ENCODE measurements at regions not wholly inside any gene's neighbourhood (a gene's known extent, or its start where the extent isn't known, plus 50 kb on each side); places are given as distances from the start of the nearest gene placed in this dataset.

DNA sequence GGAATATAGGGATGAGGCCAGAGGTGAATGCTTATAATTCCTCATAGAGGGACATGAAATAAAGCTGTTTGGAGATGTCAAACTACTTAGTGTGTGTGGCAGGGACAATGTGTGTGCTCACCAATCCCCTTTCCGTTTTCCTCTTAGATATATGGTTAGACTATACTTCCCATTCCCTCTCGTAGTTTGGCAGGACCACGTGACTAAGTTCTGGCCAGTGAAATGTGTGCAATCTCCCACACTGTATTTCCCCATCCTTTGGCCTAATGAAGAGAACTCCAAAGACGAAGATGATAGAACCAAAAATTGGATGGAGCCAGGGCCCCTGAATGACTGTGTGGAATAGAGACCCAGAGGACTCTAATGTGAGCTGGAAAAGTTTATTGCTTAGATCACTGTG is 233.4 kb upstream of the KLF4 start:
- no peak for DNase-seq (ENCODE audit: low read depth)
- no peak overlapping the region for H3K4me3 ChIP-seq (ENCODE audit: low read depth, low read length)
- TF ChIP-seq, protein P1, sequence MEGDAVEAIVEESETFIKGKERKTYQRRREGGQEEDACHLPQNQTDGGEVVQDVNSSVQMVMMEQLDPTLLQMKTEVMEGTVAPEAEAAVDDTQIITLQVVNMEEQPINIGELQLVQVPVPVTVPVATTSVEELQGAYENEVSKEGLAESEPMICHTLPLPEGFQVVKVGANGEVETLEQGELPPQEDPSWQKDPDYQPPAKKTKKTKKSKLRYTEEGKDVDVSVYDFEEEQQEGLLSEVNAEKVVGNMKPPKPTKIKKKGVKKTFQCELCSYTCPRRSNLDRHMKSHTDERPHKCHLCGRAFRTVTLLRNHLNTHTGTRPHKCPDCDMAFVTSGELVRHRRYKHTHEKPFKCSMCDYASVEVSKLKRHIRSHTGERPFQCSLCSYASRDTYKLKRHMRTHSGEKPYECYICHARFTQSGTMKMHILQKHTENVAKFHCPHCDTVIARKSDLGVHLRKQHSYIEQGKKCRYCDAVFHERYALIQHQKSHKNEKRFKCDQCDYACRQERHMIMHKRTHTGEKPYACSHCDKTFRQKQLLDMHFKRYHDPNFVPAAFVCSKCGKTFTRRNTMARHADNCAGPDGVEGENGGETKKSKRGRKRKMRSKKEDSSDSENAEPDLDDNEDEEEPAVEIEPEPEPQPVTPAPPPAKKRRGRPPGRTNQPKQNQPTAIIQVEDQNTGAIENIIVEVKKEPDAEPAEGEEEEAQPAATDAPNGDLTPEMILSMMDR (IDR thresholded peaks at IDR 0.05; ENCODE audit: low read depth, low read length, missing control alignments): no peak
- in situ Hi-C loops (cut with HindIII; ENCODE audit: low sequenced_read_pairs): no loop called here

DNA sequence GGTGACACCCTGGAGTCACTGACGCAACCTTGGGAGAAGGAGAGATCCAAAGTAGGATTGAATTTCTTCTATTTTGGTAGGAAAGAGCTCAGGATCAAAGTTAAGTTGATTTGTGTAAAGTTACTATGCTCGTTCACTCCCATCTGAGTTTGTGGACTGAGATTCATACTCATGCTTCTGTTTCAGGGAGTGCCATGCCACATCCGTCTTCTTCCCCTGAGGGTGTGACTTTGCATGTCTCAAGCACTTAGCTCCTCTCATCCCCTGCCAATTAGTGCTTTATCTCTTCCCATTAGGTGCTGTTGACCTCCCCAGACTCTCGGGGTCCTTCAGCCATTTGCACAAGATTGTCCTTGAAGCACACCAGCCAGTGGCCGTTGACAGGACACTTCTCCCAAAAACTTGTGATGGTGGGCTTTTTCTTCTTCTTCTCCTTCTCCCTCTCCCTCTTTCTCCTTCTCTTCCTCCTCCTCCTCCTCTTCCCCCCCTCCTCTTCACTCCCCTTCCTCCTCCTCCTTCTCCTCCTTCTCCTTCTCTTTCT is 232.2 kb upstream of the KLF4 start:
- no peak overlapping the region for H3K4me3 ChIP-seq (ENCODE audit: low read depth, low read length)
- no peak for DNase-seq (ENCODE audit: low read depth)
- TF ChIP-seq, protein P1 (IDR thresholded peaks at IDR 0.05; ENCODE audit: low read depth, low read length, missing control alignments): no peak
- in situ Hi-C loops (cut with HindIII; ENCODE audit: low sequenced_read_pairs): no loop called here

DNA sequence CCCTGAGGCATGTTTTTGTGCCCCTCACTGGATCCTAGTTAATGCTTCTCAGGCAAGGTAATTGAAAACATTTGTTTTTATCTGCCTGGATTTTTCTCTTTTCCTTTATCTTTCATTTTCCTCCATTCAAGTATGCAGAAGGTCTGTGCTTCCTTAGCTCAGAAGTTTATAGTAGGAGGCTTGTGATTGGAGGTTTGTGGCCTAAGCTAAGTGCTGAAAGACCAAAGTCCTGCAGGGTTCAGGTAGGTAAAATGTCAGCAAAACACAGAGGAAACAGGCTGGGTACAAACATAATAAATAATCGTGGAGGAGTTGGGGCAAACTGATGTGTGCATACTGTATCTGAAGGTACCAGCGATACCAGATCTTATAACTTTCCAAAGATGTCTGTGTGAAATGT is 230.9 kb upstream of the KLF4 start:
- no peak overlapping the region for H3K4me3 ChIP-seq (ENCODE audit: low read depth, low read length)
- in situ Hi-C loops (cut with HindIII; ENCODE audit: low sequenced_read_pairs): no loop called here
- no peak for DNase-seq (ENCODE audit: low read depth)
- TF ChIP-seq, protein P1 (IDR thresholded peaks at IDR 0.05; ENCODE audit: low read depth, low read length, missing control alignments): no peak

DNA sequence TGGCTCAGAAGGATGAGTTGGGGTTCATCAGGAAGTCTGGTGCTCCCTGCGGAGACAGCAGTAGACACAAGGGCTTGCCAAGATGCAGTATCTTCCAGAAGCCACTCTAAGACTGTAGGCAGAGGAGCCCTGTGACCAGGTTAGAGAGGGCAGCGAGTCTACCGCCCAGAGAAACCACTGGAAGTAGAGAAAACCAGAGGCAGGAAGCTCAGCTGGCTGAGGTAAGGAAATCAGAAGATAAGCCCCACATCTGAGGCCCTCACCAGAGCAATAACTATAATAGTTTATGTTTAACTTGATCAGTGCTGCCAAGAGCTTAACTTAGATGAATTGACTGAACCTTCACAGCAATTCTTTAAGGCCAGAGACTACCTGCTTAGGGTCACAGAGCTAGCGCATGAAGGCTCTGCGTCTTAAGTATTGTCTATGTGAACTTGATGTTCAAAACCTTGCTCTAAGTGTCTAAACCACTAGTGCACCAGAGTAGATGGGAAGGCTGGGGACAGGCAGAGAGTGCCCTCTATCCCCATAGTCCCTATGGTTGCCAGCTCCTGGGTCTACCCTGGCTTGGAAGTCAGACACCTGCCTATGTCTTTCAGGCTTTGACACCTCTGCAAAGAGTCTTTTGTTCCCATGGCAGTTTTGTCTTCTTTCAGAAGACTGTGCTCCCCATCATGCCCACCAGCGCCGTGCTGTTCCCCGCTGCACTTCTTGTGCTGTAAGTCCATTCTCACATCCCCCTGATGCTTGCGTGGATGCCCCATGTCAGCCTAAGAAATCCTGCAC is 228.2 kb upstream of the KLF4 start:
- no peak overlapping the region for H3K4me3 ChIP-seq (ENCODE audit: low read depth, low read length)
- no peak for DNase-seq (ENCODE audit: low read depth)
- in situ Hi-C loops (cut with HindIII; ENCODE audit: low sequenced_read_pairs): no loop called here
- TF ChIP-seq, protein P1 (IDR thresholded peaks at IDR 0.05; ENCODE audit: low read depth, low read length, missing control alignments): no peak

DNA sequence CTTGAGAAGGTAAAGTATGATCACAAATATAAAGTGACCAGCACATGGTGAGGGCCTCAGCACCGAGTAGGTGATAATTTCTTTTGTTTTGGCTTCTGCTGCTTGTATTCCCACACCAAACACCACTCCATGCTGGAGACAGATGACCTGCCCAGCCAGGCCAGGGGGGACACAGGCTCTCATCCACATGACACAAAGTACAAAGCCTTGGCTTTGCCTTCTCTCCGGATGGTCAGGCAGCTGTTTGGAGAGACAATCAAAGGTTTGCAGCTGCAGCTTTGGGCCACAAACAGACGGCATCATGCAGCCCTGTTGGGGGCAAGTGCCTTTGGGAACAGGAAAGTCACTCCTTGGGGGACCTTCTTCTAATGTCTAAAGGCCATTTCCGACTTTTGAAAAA is 226.2 kb upstream of the KLF4 start:
- no peak overlapping the region for H3K4me3 ChIP-seq (ENCODE audit: low read depth, low read length)
- TF ChIP-seq, protein P1 (IDR thresholded peaks at IDR 0.05; ENCODE audit: low read depth, low read length, missing control alignments): no peak
- no peak for DNase-seq (ENCODE audit: low read depth)
- in situ Hi-C loops (cut with HindIII; ENCODE audit: low sequenced_read_pairs): no loop called here

DNA sequence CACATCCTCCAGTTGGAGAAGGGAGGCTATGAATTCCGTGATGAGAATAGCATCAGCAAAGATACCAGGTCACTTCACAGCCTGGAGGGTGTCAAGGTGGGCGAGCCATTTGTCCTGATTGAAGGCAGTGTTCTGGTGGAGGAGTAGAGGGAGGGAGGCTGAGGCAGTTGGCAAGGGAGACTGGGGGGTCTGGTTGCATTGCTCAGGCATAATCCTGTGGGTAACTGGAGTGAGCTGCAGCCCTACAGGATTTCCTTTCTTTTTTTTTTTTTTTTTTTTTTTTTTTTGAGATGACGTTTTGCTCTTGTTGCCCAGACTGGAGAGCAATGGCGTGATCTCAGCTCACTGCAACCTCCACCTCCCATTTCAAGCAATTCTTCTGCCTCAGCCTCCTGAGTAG is 223.9 kb upstream of the KLF4 start:
- TF ChIP-seq, protein P1 (IDR thresholded peaks at IDR 0.05; ENCODE audit: low read depth, low read length, missing control alignments): no peak
- in situ Hi-C loops (cut with HindIII; ENCODE audit: low sequenced_read_pairs): no loop called here
- H3K4me3 ChIP-seq (ENCODE audit: low read depth, low read length): no peak overlapping the region
- no peak for DNase-seq (ENCODE audit: low read depth)

All from astrocyte of the cerebellum (primary cell).